Esophagus muscularis mucosa (tissue), 3 donors: ENCODE measurements at regions not wholly inside any gene's neighbourhood (a gene's known extent, or its start where the extent isn't known, plus 50 kb on each side); places are given as distances from the start of the nearest gene placed in this dataset.

ENCODE experiments used
- CTCF ChIP-seq, 3 experiments: fragments of 200-600 bp in 2 of 3; fragments of 450-650 bp in 1 of 3; sonication (generic) in 2 of 3; IDR thresholded peaks; one replicate each; pipeline ENCODE4 v1.5.1; 2017 to 2019; ENCODE audit warnings: antibody characterized with exemption in 3 of 3, mild to moderate bottlenecking in 2 of 3, moderate library complexity in 1 of 3
- POLR2A ChIP-seq: fragments of 450-650 bp; IDR thresholded peaks from one replicate; pipeline ENCODE4 v1.6.1; 2017; ENCODE audit warnings: antibody characterized with exemption, moderate library complexity, mild to moderate bottlenecking, low read depth

GRCh38 chr13:85461621-85462020 is 337.6 kb downstream of the SLITRK6 start:
- no peak for TF ChIP-seq CTCF (IDR thresholded peaks at IDR 0.05)
- TF ChIP-seq POLR2A = no peak
